Cardiac fibroblast (primary cell): ENCODE measurements at regions not wholly inside any gene's neighbourhood (a gene's known extent, or its start where the extent isn't known, plus 50 kb on each side); places are given as distances from the start of the nearest gene placed in this dataset.
"Not testable (repeated sequence)": the region's sequence is repeated elsewhere in the genome, so short reads cannot be mapped to it uniquely, and the experiment has no call there.

Source experiments
- DNase-seq, 2 donors: peaks; one replicate each; pipeline versions ENCODE4 v3.0.0 to v3.0.0-alpha.2; 2010; ENCODE audit warnings: low read depth in 2 of 2
- H3K4me3 ChIP-seq, 2 donors: replicated peaks in 1 of 2; 1 replicate in 1 of 2; 2 replicates in 1 of 2; pipeline ENCODE4 v1.5.1; 2011; ENCODE audit warnings: low read depth in 2 of 2, low read length in 2 of 2, mild to moderate bottlenecking in 2 of 2, moderate library complexity in 1 of 2
- TF ChIP-seq, protein P1 (sequence below): IDR thresholded peaks from one replicate; pipeline ENCODE4 v1.5.1; 2011; ENCODE audit warnings: low read depth, mild to moderate bottlenecking, low read length, inconsistent platforms

DNA sequence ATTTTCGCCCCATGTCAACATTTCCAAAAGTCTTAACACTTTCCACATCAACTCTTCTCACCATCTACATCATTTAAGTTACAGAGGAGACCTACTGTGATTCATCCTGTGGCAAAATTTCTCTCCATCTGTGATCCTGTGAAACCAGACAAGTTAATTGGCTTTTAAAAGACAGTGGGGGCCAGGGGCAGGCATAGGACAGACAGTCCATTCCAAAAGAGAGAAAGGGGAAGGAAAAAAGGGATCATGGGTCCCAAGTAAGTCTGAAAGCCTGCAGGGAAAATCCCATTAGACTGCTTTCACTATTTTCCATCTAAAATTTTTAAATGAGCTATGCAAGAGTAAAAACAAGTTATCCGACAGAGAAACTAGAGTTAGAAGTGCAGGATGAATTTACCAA, 121.0 kb downstream of the MRPL57 start:
- DNase-seq, result peak in 1 of 2 donors; percentile 22
- TF ChIP-seq, protein P1, sequence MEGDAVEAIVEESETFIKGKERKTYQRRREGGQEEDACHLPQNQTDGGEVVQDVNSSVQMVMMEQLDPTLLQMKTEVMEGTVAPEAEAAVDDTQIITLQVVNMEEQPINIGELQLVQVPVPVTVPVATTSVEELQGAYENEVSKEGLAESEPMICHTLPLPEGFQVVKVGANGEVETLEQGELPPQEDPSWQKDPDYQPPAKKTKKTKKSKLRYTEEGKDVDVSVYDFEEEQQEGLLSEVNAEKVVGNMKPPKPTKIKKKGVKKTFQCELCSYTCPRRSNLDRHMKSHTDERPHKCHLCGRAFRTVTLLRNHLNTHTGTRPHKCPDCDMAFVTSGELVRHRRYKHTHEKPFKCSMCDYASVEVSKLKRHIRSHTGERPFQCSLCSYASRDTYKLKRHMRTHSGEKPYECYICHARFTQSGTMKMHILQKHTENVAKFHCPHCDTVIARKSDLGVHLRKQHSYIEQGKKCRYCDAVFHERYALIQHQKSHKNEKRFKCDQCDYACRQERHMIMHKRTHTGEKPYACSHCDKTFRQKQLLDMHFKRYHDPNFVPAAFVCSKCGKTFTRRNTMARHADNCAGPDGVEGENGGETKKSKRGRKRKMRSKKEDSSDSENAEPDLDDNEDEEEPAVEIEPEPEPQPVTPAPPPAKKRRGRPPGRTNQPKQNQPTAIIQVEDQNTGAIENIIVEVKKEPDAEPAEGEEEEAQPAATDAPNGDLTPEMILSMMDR, result no peak
- H3K4me3 ChIP-seq, result peak overlapping the region in 1 of 2 donors; percentile 97

DNA sequence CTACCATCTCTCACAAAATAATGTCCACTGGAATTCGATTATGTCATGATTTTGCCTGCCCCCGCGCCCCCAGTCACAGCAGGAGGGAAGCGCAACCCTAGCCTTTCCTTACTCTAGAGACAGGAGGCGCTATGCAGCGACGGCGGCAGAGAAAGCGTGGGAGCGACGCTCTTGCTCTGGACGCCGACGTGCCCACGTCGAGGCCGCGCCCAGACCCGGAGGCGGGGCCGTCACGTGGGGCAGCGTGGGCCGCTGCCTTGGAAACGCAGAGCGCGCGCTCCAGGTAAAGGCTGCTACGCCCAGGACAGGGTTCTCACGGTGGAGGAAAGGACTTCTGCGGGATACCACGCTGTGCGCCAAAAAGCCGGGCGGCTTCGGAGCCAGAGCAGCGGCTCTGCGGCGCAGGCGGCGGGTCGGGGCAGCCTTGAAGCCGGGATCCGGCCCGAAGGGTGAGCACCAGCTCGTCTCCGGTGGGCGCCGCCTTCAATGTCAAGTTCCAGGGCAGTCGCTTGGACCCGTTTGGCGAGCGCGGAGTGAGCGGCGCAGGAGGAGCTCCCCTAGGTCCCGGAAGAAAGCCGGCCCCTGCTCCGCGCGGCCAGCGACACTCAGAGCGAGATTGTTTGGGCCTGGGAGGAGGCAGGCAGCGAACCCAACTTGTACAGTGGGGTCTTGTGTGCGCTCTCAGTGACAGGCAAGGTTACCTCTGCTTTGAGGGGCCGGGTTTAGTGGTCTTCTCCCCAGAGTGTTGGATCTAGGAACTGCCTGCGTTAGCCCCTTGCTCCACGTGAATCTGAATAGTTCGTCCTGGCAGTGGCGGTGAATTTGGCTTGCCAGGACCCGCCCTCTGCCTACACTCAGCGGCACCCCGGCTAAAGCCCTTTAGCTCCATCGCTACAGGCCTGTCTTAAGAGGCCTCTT, 121.7 kb downstream of the MRPL57 start:
- TF ChIP-seq, protein P1, result peak; percentile 89
- peak; percentile 92 to 93 for DNase-seq
- peak overlapping the region; percentile 92 to 97 for H3K4me3 ChIP-seq

DNA sequence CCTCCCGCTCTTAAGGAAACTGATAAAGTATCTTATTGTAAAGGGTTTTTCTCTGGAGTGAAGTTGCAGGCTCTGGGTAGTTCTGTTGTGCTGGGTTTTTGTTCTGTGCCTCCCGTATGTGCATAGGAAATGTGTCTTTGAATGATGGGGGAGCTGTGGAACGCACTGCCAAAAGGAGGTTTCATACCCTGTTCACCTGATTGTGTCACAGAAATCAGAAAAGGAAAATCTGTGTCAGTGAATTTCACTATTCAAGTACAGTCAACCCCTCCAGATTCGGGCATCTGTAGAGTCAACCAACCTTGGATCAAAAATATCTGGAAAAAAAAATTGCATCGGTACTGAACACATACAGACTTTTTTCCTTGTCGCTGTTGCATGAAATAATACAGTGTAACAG, 127.8 kb downstream of the MRPL57 start:
- DNase-seq, result no peak
- TF ChIP-seq, protein P1, result no peak
- H3K4me3 ChIP-seq, result no peak overlapping the region

- not testable (repeated sequence) for DNase-seq, H3K4me3 ChIP-seq
These were observed 130.0 kb downstream of the MRPL57 start for GRCh38 chr13:21306300-21307073.

GRCh38 chr13:21307158-21307557, 130.7 kb downstream of the MRPL57 start:
- not testable (repeated sequence) for DNase-seq, H3K4me3 ChIP-seq

- DNase-seq, result no peak
- TF ChIP-seq, protein P1, result no peak
- no peak overlapping the region for H3K4me3 ChIP-seq
These were observed 132.4 kb downstream of the MRPL57 start for GRCh38 chr13:21308906-21309305.

GRCh38 chr13:21309542-21310172, 133.2 kb downstream of the MRPL57 start:
- DNase-seq, result no peak
- no peak overlapping the region for H3K4me3 ChIP-seq
- TF ChIP-seq, protein P1, result no peak
